ENCODE measurements at regions not wholly inside any gene's neighbourhood (a gene's known extent, or its start where the extent isn't known, plus 50 kb on each side); places are given as distances from the start of the nearest gene placed in this dataset.
"Not testable (repeated sequence)": the region's sequence is repeated elsewhere in the genome, so short reads cannot be mapped to it uniquely, and the experiment has no call there.

DNA sequence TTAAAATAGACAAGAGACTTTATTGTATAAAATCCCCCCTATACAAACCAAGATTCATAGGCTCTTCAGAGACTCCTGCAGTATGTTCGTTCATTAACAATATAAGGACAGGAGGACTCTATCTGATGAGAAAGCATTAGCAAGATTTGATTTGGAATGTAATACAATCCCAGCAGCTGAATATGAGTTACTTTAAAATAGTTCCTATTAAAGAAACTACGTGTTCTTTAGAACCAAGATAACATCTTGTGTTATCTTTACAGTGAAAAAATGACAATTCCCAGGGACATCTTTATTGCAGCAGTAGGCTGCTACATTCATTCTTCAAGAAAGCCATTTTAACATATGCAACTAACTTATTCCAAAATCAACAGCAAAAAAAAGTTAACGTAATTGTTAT is 1360.1 kb upstream of the GJE1 start:
- no peak for DNase-seq (ENCODE audit: low read depth in 2 of 2)

DNA sequence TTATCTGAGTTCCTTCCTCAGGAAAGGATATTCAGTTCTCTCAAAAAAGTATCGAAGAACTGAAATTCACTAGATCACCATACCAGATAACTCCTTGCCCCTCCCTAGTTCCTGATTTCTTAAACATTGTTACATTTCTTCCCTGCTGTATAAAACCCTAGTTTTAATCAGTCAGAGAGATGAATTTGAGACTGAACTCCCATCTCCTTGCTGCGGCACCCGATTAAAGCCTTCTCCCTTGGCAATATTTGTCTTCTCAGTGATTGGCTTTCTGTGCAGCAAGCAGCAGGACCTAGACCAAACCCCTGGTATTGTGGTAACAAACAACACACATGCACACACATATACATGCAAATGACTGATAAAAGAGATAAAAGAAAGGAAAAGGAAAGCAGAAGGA is 1364.6 kb upstream of the GJE1 start:
- no peak for DNase-seq (ENCODE audit: low read depth in 2 of 2)

DNA sequence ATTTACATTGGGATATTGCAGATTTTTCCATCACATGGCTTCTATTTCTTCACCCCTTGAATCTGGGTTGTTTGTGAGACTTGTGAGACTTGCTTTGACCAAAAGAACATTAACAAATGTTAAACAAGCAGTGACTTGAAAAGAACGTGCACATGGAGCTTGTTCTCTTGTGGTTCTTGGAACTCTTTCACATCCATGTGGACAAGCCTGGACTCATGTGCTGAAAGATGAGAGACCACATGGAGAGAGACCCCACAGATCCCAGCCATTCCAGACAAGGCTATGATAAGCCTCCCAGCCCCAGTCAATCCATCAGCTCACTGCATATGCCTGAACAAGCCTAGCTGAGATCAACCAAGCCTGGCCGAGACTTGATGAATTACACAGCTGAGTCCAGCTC is 1365.7 kb upstream of the GJE1 start:
- DNase-seq (ENCODE audit: low read depth in 2 of 2): no peak

DNA sequence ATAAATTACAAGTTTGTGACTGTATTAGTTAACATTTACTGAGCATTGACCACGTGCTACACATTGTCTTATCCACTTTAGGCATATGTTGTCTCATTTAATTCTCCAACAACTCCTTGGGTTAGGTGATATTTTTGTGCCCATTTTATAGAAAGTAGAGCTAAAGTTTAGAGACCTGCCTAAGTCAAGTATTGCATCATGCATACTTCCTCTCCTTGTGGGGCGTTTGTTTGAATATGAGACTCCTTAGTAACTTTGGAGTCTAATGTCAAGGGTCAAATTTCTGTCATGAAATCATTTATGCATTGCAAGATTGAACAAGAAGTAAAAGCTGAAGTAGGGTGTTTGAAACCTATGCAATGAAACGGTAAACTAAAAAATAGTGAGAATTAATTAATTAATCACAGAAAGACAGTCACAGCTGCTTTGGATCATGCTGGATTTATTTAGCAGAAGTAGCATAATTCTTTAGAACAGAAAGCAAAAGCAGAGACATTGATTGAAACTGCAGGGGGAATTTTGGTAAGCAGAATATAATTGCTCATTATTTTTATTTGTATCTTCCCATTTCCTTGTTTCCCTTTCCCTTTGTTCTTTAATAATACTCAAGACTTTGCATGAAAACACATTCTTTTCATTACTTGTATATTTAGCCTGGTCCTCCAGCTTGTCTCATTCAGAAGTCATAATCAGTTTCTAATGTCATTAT is 1374.4 kb upstream of the GJE1 start:
- no peak for DNase-seq (ENCODE audit: low read depth in 2 of 2)

DNA sequence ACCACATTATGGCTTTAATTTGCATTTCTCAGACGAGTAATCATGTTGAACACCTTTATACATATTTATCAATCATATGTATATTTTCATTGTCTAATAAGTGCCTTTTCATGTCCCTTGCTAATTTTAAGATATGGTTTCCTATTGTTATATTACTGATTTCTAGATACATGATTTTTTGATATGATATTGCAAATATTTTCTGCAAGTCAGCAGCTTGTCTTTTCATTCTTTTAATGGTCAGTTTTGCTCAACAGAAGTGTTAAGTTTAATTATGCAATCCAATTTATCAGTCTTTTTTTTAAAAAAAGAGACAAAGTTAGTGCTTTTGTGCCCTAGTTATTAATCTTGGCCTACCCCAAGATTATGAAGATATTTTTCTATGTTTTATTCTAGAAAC is 1377.8 kb upstream of the CITED2 start:
- DNase-seq (ENCODE audit: low read depth in 2 of 2): no peak

DNA sequence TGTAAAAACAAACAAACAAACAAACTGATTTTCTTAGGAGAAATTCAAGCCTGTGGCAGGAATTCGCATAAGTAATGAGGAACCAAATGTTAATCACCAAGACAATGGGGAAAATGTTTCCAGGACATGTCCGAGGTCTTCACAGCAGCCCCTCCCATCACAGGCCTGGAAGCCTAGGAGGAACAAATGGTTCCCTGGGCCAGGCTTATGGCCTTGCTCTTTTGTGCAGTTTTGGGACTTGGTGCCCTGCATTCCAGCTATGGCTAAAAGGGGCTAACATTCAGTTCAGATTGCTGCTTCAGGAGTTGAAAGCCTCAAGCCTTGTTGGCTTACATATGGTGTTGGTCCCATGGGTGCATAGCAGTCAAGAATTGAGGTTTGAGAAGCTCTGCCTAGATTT is 1372.7 kb upstream of the CITED2 start:
- no peak for DNase-seq (ENCODE audit: low read depth in 2 of 2)

DNA sequence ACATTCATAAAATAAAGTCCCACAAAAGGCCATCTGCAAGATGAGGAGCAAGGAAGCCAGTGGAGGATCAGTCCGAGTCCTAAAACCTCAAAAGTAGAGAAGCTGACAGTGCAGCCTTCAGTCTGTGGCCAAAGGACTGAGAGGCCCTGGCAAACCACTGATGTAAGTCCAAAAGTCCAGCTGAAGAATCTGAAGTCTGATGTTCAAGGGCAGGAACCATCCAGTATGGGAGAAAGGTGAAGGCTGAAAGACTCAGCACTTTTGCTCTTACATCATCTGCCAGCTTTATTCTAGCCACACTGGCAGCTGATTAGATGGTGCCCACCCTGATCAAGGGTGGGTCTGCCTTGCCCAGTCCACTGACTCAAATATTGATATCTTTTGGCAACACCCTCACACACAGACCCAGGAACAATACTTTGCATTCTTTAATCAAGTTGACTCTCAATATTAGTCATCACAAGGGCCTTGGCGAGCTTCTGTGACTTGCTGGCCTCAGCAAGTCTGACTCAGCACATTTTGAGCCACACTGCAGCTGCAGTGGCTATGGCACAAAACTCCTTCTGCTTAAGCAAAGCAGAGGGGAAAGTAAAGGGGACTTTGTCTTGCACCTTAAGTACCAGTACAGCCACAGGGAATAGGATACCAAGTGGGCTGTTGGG is 1370.3 kb upstream of the CITED2 start:
- no peak for DNase-seq (ENCODE audit: low read depth in 2 of 2)

DNA sequence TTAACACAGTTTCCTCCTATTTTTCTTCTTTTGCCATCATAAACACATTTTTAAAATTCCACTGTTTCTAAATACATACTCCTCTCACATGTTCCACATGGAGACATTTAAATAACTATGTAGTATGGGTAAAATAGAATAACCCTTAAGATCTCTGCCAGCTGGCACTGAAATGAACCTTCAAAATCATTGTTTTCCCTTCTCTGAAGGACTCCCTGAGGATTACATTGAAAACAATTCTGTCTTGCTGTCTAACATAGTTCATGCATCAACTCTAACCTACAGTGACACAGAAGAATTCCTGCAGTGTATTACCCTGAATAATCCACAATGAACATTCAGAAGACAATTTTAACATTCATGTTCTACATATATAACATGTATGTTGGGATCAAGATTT is 1361.8 kb upstream of the CITED2 start:
- DNase-seq (ENCODE audit: low read depth in 2 of 2): no peak

DNA sequence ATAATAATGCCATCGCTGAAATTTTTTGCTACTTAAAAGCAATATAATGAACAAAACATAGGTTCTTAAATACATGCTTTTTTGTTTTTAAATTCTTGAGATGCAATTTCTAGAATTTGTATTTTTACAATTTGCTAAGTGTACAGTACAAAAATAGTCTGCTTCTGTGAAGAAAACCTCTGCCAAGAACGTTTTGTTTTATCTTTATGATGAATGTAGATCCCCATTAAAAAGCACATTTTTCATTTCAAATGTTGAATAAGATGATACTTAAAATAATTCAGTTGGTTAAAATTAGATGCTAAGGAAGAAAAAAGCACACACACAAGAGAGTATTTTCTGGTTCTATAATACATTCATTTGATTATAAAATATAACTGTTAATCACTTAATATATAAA is 1358.5 kb upstream of the CITED2 start:
- DNase-seq (ENCODE audit: low read depth in 2 of 2): no peak

DNA sequence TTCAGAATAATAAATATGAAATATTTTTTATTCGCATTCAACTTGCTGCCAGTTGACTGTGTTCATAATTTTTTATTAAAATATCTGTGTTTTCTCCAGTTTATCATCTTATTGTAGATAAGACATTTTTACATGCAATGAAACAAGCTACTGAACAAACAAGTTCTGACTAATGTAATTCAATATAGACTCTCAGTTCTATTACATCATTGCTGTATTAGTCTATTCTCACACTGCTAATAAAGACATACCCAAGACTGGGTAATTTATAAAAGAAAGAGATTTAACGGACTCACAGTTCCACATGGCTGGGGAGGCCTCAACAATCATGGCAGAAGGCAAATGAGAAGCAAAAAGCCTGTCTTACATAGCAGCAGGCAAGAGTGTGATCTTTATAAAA is 1357.7 kb upstream of the CITED2 start:
- no peak for DNase-seq (ENCODE audit: low read depth in 2 of 2)

DNA sequence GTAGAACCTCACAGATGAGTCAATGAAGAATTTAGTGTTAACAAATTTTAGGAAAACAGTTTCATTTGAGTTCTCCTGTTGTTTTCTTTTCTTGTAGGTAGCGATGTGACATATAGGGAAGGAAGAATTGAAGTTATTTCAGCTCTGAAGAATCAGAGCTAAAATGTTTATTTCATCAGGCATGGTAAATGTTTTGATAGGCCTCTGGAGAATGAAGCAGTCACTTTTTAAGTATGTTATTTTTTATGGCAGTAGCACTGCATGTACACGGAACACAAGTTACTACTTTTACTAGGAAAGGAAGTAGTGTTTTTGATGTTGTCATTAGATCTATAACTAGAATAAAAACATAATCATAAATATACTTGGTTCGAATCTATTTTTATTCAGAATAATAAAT is 1357.3 kb upstream of the CITED2 start:
- DNase-seq (ENCODE audit: low read depth in 2 of 2): no peak

DNA sequence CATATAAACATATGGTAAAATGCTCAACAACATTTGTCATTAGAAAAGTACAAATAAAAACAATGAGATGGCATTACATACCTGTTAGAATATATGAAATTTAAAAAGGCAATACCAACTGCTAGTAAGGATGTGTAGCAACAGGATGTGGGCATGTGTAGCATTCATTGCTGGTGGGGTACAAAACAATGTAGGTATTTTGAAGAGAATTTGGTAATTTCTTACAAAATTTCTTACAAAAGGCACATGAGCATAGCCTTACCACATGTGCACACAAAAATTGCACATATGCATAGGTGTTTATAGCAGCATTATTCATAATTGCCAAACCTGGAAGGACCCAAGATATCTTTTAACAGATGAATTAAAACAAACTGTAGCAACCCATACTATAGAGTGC is 1355.1 kb upstream of the CITED2 start:
- no peak for DNase-seq (ENCODE audit: low read depth in 2 of 2)

DNA sequence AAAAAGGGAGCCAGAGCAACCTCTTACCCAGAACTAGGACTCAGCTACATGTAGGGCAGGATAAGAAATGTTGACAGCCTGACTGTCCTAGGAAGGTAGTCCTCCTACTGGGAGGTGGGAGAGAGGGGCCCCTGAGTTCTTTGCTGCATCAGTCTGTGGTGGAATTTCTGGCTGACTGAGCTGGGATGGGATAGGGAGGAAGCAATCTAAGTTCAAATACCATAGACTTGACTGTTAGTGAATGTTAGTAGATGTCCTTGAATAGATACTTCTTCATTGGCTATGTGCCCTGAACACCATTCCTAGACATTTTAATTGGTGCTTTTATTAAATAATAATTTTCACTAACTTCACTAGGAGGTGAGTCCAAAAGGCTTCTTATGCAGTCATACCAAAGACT is 1343.6 kb upstream of the CITED2 start:
- DNase-seq (ENCODE audit: low read depth in 2 of 2): no peak

DNA sequence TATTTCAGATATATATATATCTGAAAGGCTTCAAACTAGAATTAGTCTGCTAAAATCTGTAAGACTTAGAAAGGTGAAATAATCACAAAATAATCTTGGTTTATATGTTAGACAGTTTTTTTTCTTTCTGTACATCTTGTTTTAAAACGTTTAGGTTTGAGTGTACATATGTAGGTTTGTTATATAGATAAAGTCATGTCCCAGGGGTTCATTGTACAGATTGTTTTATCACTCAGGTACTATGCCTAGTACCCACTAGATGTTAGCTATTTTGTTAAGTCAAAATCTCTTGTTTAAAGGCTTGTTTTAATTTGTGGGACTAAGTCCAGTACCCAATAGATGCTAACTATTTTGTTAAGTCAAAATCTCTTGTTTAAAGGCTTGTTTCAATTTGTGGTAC is 1339.0 kb upstream of the CITED2 start:
- DNase-seq (ENCODE audit: low read depth in 2 of 2): no peak

DNA sequence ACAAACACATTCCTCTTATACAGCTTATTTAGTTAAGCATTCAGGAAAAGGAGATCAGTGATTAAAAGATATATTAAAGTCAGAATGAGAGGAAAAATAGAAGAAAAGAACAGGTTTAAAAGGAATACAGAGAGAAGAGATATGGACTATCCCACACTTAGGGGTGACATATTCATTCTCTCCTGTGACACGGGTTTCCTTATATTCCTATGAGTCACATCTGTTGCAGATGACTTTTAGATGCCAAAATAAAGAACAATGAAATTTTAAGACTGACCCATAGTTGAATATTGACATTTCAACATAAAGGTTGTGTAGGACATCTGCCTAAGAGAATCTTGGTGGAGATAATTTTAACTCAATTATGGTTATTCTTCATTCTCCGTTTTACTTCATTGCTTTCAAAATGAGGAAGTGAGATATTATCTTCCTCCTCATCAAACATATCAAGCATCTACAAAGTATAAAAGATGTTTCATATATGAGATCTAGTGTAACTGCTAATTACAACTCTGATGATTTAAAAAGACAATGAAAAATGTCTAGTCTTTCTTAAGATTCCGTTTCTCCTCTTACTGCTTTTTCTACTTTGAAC is 1336.7 kb upstream of the CITED2 start:
- DNase-seq (ENCODE audit: low read depth in 2 of 2): no peak

DNA sequence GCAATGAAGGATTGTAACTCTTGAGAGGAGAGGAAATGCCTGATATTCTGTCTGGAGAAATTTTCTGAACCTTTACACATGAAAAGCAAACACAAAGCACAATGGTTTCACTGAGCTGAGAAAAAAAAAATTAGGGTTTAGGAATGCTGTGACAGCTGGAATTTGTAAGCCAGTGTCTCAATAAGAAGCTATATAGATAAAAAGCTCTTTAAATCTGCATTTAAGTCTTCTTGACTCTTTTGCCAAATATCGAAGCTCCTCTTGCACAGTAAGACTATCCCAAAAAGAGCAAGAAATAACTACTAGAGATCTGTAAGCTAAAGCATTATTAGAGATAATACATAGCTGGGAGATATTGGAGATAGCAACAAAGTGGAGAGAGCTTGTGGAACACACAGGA is 1334.0 kb upstream of the CITED2 start:
- no peak for DNase-seq (ENCODE audit: low read depth in 2 of 2)

DNA sequence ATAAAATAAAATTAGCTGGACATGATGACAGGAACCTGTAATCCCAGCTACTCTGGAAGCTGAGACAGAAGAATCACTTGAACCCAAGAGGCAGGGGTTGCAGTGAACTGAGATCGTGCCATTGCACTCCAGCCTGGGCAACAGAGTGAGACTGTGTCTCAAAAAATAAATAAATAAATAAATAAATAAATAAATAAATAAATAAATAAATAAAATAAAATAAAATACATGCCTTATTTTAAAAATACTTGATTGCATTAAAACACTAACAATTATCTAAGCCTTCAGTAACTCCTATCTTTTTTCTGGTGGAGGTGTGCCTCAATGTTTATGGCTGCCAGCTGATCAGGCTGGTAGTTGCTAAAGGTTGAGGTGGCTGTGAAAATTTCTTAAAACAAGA is 1329.6 kb upstream of the CITED2 start:
- not testable (repeated sequence) for DNase-seq (ENCODE audit: low read depth in 2 of 2)

DNA sequence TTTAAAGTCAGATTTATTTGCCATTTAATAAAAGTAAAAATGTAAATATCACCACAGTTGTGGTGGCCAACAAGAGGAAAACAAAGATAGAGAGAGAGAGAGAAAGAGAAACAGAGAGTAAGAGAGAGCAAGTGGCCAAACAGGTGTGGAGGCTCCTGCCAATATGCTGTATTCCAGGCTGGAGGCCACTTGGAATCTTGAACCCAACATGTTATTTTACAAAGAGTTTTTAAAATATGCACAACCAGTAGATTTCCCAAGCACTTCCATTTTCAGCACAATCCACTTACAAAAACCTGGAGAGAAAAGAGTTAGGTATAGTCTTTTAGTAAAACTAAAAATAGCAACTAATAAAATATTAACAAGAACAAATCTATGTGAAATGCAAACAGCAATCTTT is 1323.1 kb upstream of the CITED2 start:
- no peak for DNase-seq (ENCODE audit: low read depth in 2 of 2)

DNA sequence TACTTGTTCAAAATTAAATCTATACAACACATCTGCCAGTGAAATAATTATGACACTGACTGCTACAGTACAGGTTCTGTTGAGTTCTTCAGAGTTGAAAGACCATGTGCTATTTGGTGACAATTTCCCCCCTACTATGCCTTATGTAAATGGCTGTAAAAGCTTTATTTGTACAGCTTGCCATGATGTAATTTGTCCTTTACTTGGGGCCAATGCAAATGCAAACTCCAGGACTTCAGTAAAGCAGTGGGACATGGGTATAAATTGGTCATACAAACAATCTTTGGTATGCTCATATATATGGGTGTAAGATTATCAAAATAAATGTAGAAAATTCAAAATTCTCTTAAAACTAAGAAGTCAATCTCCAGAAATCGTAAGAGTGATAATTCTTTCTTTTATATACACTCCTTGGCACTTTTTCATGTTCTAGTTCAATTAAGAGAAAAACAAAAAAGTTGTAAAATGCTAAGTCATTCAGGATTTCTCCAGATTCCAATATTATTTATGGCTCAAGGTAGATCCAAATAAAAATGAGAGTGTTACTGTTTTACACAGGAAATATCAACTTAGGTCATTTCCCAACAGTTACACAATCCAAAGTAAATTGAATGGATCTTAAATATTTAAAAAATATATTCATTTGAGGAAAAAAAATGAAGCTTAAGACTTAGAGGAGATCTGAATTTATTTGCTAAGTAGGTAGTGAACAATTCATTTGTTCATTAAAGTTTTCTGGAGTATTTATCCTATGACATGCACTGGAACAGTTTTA is 1310.5 kb upstream of the CITED2 start:
- DNase-seq (ENCODE audit: low read depth in 2 of 2): no peak

DNA sequence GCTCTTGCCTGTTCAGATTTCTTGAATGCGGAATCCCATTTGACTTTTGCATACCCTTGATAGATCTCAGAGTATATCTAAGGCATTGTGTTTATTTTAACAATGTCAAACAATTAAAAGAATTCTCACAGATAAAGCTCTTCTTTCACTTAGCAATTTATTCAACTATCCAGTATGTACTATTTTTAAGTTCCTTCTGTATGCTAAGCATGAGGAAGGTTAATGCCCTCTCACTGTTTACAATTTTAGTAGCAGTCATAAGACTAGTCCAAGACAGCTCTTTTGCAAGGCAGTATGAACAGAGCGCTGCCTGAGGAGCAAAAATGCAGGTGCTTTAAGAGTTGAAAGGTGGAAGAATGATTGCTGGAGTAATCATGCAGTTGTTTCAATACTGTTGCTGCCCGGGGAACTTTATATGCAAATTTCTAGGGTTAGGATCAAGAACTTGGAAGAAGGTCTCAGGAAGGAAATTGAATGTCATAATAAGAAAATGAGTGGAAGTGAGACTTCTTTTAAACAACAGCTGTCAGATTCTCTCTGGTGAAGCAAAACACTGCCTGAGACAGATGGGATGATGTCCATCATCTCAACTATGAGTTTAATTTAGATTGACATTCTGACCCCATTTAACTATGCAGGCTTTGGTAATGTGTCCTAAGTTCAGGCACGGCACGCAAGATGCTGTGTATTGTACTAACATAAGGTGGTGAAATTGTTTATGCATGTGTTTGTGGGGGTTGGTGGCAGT is 1303.5 kb upstream of the CITED2 start:
- DNase-seq (ENCODE audit: low read depth in 2 of 2): no peak

DNA sequence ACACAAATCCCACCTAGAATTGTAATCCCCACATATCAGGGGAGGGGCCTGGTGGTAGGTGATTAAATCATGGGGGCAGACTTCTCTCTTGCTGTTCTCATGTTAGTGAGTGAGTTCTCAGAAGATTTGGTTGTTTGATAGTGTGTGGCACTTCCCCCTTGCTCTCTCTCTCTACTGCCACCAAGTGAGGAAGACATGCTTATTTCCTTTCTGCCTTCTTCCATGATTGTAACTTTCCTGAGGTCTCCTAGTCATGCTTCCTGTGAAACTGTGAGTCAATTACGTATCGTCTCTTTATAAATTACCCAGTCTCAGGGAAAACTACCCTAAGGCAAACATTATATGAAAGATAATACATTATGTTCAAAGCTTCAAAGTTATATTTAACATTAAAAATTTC is 1297.5 kb upstream of the CITED2 start:
- DNase-seq (ENCODE audit: low read depth in 2 of 2): no peak

DNA sequence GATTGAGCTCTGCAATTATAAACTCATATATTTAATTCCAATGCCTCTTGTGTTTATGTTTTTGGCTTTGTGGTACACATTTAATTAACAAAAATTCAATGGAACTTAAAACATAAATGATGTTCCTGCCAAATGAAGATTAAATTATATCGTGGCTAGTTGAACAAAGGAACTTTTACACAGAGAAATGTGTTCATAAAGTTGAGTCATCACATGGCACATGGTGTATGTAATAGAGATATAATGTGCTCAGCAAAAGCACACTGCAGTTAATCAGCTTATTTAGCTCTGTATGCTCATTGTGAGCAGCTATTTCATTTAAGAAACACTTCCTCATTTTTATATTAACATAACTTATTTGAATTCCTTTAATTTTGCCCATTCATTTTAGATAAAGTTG is 1295.6 kb upstream of the CITED2 start:
- DNase-seq (ENCODE audit: low read depth in 2 of 2): no peak
